COR-L47 (cell line): ENCODE measurements at regions not wholly inside any gene's neighbourhood (a gene's known extent, or its start where the extent isn't known, plus 50 kb on each side); places are given as distances from the start of the nearest gene placed in this dataset.

Experiments used
- DNase-seq: peaks from one replicate; lab custom pipeline; 2025; lab: John Stamatoyannopoulos, UW

DNA sequence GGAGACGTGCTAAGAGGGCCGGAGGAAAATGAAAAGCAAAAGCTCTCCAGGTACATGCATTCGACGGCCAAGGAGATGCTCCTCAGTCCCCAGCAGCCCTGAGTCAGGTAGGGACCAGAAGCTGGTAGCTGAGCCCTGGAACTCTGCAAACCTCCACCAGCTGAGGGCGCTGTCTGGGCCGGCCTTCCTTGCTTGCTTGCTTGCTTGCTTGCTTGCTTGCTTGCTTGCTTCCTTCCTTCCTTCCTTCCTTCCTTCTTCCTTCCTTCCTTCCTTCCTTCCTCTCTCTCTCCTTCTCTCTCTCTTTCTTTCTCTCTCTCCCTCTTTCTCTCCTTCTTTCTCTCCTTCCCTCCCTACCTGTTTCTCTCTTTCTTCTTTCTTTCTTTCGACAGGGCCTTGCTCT lies 94.6 kb upstream of the RASGRF1 start:
- DNase-seq, result no peak

DNA sequence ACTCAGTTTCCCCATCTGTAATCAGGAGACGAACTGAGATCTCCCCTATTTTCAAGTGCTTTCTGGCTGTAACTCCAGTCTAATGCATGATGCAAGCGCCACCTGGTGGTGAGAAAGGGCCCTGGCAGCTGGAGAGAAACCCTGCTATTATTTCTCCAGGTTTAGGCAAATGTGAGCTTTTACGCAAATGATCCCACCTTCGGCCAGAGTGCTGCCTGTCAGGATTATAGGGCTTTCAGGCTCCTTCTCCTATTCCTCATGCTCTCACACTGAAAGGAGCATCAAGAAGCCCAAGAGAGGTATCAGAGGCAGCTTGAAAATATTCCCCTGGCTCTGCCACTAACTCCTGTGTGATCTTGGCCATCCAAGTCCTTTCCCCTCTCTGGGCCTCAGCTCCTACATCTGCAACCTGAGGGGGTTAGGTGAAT lies 93.9 kb upstream of the RASGRF1 start:
- peak; percentile 50 for DNase-seq

DNA sequence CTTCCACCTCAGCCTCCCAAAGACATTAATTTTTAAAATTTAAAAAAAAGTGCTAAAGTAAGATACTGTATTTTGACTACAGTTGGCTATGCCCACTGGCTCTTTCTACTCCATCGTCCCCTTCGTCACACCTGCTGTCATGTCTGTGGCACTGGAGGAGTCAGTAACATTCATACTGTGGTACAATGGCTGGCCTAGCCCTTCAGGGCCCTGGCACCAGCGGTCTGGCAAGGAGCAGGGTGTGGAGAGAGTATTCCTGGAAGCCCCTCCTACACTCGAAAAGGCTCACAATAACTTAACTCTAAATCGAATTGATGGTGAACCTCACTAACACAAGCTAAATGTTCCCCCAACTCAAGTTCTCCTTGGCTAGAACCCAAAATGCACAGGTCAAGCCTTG lies 89.7 kb upstream of the RASGRF1 start:
- DNase-seq, result no peak

DNA sequence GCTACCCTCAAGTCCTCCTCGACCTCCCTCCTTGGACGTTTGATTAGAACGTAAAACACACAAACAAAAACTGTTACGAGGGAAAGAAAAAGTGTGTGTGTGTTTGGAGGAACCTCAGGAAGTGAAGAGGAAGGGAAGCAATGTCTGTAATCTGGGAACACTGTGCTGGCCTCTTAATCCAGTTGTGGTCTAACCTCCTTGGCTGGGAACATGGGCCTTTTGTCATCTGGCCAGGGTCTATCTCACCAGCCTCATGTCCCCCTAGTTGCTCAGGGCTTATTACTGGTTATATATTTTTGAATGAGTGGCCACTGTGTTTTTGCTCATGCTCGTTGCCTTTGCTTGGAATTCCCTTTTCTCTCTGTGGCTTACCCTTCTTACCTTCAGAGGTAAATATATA lies 89.0 kb upstream of the RASGRF1 start:
- no peak for DNase-seq

DNA sequence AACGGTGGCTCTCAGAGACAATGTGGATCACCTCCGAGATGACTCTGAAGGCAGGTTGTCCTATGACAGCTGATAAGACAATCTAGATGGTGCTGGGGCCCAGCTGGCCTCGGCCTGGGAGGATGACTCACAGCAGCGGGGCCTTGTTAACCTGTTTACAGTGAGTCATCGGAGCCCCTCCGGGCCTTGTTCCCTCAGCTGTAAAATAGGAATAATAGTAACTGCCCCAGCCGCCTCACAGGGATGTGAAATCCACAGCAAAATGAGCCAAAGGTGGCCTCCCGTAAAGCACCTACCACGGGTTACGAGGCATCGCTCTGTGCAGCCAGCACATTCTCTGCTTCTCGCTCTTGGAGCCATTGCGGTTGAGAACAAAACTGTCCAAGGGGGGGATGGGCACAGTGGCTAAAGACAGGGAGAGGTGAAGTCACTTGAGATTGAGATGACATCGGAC lies 88.6 kb upstream of the RASGRF1 start:
- DNase-seq, result no peak

DNA sequence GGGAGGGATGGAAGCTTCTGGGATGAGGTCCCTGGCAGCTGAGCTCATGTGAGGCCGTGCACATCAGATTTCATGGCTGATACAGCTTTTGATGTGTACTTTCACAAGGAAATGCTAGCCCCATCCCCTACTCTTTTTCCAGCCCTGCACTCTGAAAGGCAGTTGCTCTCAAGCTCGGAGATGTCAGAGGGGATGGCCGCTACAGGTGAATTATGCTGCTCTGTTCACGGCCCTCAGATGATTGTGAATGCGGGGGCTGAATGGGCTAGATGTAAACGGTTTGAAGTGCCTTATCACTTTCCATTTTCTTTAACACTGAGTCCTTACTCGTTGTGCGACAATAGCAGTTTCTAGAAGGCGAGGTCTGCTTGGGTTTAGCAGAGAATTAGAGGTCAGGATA lies 88.0 kb upstream of the RASGRF1 start:
- DNase-seq, result no peak

DNA sequence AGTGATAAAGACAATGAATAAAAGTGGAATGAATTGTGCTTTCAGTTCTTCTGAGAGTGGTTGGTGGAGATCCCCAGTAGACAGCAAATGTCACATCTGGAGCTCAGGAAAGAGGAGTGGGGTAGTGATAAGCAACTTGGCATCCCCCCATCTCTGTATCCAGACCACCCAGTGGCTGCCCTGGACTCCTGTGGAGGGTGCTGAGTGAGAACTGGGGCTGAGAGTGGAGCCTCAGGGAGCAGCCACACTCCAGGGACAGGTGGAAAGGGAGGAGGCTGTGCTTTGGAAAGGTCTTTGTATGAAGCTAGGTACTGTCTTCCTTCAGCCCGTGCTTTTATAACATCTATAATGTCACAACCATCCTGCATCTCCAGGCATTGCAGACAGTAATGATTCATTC lies 85.6 kb upstream of the RASGRF1 start:
- DNase-seq, result no peak

DNA sequence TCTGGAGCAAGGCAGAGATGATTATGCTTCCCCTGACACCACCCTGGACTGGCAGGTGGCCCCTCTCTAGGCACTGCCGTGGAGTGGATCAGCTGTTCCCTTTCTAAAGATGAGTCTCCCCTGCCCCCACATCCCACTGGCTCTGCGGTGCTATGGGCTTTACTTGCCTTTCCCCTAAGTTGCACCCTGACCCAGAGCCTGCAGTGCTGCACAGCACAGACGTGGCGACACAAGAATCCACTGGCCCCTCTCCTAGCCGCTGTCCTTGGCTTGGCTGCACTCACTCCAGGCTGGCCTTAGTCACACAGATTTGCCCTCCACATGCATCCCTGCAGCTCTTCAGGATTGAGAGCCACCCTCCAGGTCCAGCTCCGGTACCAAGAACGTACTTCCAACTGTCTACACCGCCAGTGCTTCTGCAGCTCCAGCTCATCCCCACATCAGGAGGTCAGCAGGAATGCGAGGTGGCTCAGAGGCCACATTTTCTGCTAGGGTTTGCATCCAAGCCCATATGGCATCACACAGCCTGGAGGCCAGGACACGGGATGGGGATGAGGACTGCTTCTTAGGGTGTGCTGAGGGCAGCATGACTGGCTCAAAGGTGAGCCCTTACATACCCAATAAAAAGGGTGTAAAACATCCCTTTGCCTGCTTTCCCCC lies 82.4 kb upstream of the RASGRF1 start:
- no peak for DNase-seq

DNA sequence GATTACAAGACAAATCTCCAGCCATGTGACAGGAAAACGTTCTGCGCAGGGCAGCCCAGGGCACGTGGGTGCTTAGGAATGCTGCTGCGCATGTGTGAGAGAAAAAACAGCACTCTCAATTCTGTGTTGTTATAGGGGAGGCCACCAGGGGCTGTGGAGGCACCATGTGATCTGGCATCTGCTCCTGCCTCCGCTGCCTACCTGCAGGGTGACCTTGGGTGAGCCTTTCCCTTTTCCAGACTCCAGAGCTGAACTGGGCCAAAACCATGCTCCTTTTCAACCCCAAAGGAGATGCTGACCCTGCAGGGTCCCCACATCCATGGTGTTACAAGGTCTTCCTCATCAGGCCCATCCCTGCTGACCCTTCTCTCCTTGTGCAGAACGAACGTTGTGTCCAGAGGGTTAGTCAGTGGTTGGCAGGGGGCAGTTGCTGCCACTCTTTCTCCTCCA lies 81.5 kb upstream of the RASGRF1 start:
- no peak for DNase-seq

DNA sequence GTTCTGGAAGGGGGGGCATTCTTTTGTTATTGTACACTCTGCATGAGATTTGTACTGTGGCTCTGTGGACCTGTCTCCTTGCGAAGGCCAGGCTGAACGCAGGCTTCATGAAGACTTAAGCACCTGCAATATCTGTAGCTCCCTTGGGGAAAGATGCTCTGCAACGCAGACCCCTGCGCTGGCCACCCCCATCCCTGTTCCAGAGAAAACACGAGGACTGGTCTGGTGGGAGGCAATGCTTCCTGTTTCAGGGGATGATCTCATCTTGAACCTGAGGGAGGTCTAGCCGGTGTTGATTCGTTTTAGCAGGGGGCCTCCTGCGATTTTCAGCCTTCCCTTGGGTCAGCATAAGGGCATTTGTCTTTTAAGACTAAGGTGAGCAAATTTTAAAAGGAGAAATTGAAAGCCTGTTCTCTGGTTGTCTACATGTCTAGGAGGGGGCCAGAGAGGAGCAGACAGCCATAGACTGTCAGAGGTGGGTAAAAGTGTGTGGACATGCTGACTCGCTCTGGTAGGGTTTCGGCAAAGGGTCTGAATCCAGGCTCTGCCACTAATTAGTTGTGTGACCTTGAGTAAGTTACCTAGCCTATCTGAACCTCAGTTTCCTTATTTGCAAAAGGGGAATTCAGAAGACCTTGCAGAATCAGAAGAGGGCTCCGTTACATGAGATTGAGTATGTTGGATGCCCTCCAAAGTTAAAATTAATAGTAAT lies 80.9 kb upstream of the RASGRF1 start:
- no peak for DNase-seq

DNA sequence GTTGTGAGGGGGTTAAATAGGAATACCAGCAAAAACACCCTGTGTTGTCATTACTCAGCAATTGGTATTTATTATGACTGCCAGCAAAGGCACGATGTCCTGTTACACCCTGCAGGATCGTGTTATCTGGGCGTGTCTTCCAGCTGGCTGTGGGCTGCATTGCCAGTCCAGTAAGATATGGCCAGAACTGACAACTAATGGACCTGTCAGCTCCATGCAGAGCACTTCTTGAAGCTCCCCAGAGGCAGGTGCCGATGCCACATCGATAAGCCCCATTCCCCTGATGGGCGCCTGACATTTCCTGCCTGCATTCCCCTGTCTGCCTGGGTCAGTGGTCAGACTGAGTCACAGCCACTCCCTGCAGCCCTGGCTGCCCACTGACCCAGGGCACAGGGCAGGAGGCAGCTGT lies 79.7 kb upstream of the RASGRF1 start:
- peak; percentile 11 for DNase-seq

DNA sequence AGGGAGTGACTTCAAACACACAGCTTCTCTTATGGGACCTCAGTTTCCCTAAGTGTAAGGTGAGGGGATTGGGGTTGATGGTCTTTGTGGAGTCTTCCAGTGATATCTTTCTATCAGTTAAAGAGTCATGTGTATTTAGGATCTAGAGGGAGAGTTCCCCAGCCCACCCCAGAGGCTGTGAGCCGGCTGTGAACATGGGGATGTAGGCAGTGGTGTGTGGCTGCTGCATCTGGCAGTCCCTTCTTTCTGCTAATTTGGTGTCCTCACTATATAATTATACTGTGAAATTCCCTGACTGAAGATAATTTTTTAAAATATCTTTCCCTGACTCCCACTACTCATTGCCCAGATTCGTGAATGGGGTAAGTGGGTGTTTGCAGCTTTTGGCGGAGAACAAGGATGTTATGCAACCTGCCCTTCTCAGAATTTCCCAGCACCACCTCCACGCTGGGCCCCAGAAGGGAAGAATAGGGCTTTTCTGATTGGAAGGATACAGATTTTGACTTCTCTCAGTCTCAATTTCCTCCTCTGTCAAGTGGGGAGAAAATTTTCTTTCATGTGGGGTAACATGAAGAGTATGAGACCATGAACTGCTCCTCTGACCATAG lies 79.0 kb upstream of the RASGRF1 start:
- no peak for DNase-seq

DNA sequence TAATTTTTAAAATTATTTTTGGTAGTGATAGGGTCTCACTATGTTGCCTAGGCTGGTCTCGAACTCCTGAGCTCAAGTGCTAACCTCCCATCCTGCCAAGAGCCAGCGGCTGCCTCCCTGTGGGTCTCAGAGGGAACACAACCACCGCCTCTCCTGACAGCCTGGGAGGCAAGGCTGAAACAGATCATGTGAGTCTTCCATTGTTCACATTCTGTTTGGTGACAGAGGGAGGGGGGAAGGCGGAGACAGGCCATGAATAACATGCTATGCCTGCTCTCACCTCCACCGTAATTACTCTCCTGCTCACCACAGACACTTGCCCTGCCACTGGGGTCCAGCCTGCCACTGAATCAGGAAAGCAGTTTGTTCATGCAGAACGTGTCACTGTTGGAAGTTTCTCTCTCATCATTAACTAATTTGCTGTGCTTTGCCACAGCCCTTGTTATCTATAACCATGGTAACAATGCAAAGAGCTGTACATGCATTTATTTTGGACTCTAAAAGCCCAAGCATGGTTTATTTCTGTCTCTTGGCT lies 78.4 kb upstream of the RASGRF1 start:
- peak; percentile 88 for DNase-seq

DNA sequence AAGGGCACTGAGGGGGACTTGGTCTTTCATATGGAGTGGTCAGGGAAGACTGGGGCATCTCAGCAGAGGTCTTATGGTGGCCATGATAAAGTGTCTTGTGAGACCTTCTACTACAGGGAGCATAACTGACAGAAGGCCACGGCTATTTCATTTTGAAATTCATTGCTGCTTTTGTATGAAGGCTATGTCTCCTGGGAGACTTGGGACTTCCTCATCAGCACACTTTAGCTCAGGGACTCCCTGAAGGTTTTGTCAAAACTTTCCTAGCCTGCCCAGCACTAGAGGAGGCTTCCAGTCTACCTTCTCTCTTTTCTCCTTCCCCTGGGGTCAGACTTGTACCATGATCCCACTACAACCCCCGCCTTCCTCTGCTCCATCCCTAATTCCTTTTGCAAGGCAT lies 77.2 kb upstream of the RASGRF1 start:
- DNase-seq, result no peak

DNA sequence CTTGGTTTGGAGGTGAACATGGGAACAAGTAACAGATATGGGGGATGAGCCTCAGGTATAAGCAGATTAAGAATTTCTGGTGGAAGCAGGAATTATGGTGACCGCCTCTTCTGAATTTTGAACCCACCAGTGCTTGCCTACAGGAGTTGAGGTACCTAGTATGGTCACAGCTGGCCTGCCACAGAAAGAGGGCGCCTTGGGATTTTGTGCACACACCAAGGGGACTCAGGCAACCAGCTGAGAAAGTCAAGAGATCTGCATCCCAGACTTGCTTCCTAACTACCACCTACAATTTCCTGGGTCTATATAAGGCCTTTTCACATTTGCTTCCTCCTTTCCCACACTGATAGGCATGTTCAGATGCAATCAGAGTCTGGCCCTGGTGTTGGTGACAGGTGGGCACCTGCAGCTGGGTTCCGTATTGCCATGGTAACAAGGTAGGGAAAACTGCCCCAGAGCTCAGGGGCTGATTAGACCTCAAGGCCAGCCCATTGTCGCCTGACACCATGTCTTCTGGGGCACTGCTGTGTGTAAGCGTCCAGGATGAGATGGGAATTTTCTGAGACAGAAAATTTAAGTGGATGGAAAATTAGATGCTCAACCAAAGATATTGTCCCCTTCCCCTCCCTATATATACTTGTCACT lies 75.9 kb upstream of the RASGRF1 start:
- no peak for DNase-seq

DNA sequence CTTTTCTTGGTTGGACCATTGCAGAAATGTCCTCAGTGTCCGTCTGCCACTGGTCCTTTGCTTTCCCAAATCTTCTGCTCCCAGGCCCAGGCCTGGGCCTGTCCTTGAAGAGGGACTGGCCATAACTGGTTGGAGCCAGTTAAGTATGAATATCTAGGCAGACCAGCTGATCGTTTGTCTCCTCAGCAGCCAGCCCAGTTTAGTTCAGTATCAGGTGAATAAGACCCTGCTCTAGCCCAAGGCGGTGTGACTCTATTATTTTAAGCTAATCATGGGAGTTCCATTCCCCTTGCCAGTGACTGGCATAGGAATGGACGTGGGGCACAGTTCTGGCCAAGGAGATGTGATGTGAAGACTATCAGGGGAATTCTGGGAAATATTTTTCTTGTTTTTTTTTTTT lies 73.9 kb upstream of the RASGRF1 start:
- DNase-seq, result no peak

DNA sequence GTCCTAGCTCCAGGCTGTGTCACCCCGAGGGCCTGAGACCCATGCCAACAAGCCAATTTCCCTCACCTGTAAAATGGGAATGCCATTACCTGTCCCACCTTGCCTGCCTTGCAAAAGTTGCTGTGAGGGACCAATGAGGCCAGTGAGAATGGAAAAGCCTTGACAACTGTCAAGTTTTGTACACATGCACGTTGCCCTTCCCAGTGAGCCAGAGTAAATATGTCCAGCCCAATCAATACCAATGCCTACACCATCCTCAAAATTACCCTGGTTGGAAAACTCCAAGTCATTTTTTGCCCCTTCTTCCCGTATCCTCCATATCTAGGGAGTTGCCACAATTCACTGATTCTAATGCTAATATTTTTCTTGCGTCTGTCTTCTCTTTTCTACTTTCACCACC lies 73.5 kb upstream of the RASGRF1 start:
- no peak for DNase-seq

DNA sequence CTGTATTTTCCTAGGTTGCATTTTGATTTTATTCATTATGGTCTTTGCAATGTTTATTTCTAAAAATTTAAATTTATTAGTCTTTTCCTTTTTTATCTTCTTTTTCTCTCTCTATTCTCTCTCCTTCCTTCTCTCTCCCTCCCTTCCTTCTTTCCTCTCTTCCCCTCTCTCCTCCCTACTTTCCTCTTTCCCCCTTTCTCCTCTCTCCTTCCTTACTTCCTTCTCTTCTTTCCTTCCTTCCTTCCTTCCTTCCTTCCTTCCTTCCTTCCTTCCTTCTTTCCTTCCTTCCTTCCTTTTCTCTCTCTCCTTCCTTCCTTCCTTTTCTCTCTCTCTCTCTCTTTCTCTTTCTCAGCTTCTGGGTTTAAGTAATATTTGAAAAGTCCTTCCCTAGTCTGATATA lies 72.8 kb upstream of the RASGRF1 start:
- DNase-seq, result no peak

DNA sequence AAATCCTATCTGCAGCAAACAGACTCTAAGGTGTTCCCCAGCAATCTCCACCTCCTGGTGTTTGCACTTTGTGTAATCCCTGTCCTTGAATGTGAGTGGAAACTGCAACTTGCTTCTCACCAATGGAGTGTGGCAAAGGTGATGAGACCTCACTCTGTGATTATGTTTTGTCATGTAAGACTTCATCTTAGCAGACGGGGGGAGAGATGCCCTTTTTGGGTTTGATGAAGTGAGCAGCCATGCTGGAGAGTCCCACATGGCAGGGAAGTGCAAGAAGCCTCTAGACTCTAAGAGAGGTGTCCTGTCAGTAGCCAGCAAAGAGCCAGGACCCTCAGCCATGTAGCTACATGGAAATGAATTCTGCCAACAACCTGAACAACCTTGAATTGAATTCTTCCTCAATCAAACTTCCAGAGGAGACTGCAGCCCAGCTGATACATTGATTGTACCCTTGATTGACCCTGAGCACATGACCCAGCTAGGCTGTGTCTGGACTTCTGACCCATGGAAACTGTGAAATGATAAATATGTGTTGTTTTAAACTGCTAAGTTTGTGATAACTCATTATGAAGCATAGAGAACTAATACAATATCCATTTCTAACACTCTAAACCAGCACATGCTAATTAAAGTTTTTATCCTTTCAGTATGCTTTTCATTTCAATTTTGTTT lies 71.4 kb upstream of the RASGRF1 start:
- no peak for DNase-seq

DNA sequence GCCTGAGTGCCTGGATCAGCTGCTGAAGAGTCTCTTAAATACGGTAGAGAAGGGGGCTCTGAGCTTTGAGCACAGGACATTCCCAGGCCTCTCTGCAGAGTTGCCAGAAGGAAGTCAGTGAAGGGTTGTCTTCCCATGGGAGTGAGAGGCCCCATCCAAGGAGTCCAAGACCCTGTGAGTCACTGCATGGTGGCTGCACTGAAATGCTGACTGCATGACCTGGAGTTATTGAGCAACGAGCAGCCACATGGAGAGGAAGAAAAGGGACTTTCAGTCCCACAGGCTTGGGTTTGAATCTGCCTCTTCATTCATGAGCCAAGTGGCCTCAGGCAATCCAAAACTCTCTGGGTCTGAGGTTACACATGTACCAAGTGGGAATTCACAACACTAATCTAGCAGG lies 69.6 kb upstream of the RASGRF1 start:
- DNase-seq, result no peak

DNA sequence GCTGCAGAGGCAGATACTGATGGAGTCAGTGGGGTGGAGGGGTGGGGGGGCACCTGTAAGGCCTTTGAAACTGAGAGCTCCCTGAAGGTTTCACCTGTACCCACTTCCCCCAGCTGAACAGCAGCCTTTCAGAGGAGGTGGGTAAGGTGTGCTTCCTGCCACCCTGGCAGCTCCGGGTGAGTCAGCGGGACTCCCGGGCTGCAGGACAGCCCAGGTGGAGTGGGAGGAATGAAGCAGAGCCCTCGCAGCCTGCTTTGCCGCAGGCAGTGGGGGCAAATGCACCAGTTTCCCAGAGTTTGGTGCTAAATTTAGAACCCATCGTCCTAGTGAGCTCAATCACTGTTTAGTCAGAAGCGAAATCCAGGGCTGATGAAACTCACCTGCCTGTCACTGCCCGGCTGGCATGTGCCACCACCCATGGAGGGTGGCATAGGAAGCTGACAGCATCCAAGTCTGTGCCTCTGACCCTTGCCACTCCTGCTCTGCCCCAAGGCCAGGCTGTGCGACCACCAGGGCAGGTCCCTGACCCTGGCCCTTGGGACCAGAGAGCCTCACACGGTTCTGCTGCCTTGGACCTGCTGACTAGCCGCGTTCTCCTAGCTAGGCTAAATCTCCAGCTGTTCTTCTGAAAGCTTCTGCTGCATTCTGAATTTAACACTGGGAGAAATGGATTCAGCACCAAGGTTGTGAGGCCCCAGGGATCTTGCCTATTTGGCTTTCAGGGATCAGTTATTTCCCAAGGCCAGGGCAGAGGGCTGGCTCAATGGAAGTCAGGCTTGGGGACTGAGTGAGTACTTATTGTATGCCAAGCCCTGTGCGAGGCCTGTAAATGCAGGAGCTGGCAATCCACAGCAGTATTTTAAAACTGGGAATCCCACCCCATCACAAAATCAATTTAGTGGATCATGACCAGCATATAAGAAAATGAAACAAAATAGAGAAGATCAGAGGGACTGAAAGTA lies 67.3 kb upstream of the RASGRF1 start:
- DNase-seq, result no peak
